ENCODE measurements at regions not wholly inside any gene's neighbourhood (a gene's known extent, or its start where the extent isn't known, plus 50 kb on each side); places are given as distances from the start of the nearest gene placed in this dataset.

GRCh38 chr1:72483846-72484357 is 201.6 kb upstream of the NEGR1 start:
- Histone ChIP-seq H3K27ac (ENCODE audit: insufficient read depth, low read depth, low read length) (no peak overlapping the region), H3K36me3 (ENCODE audit: control insufficient read depth in 2 of 2, extremely low read depth in 1 of 2, insufficient read depth in 2 of 2, low read length in 2 of 2) (no peaks in the 10 kb centered on the region), H3K9me3 (replicated peaks; ENCODE audit: control insufficient read depth, insufficient read depth, low read length) (no peaks in the 10 kb centered on the region), H3K4me3 (replicated peaks in 1 of 3; ENCODE audit: insufficient read depth in 1 of 3, low read depth in 1 of 3, low read length in 3 of 3) (no peak overlapping the region), H3K4me1 (ENCODE audit: control insufficient read depth, extremely low read depth, insufficient read depth, low read length) (no peaks in the 10 kb centered on the region), H3K27me3 (ENCODE audit: control insufficient read depth in 2 of 2, insufficient read depth in 2 of 2, low read length in 2 of 2) (no peaks in the 10 kb centered on the region), H3K9ac (replicated peaks; ENCODE audit: extremely low read depth, insufficient read depth, low read length) (no peak overlapping the region), H3K4me2 (ENCODE audit: insufficient read depth, low read length) (no peak overlapping the region), H3K9me1 (replicated peaks; ENCODE audit: control insufficient read depth, extremely low read depth, insufficient read depth, low read length) (no peaks in the 10 kb centered on the region), H4K20me1 (replicated peaks; ENCODE audit: control insufficient read depth, extremely low read depth, insufficient read depth, low read length) (no peaks in the 10 kb centered on the region), H2AFZ (ENCODE audit: low read depth, low read length) (no peak overlapping the region), H3K79me2 (ENCODE audit: control insufficient read depth, insufficient read depth, low read length) (no peaks in the 10 kb centered on the region)
- BruUV-seq (replicated peaks), result no TSS peak
- TF ChIP-seq JUN (IDR thresholded peaks at IDR 0.05; ENCODE audit: borderline replicate concordance, insufficient read depth, insufficient read length, low read depth) (no peak), MYC (IDR thresholded peaks at IDR 0.05; ENCODE audit: low read depth, low read length) (no peak), POLR2AphosphoS5 (IDR thresholded peaks at IDR 0.05; ENCODE audit: insufficient read depth, low read depth, low read length) (no peak), POLR2A (IDR thresholded peaks at IDR 0.05; ENCODE audit: low read depth, low read length) (no peak), CTCF (IDR thresholded peaks at IDR 0.05; ENCODE audit: extremely low read depth in 1 of 2, insufficient read depth in 1 of 2, low read depth in 1 of 2, low read length in 2 of 2) (no peak)
- dilution Hi-C loops (cut with MboI; ENCODE audit: extremely low pct_ligation_motif_present, low sequenced_read_pairs), result no loop called here
- ChIA-PET CTCF (interaction anchor here (0.7 kb wide), 1 partner anchor 29 kb away, joined by 3 read pairs; no protein-coding TSS in a partner anchor), POLR2A (no interaction called here)
- DNase-seq (ENCODE audit: low read depth, low spot score), result no peak
- no peak for FAIRE-seq
- intact Hi-C loops (cut with micrococcal nuclease), result no loop called here

GRCh38 chr1:72482736-72483413 is 200.5 kb upstream of the NEGR1 start:
- no peaks in the 10 kb centered on the region for H3K79me2 ChIP-seq (ENCODE audit: control insufficient read depth, insufficient read depth, low read length)
- DNase-seq (ENCODE audit: low read depth, low spot score), result no peak
- no peaks in the 10 kb centered on the region for H3K9me1 ChIP-seq (replicated peaks; ENCODE audit: control insufficient read depth, extremely low read depth, insufficient read depth, low read length)
- TF ChIP-seq POLR2AphosphoS5 (IDR thresholded peaks at IDR 0.05; ENCODE audit: insufficient read depth, low read depth, low read length), result no peak
- TF ChIP-seq FOS (IDR thresholded peaks at IDR 0.05; ENCODE audit: borderline replicate concordance, insufficient read depth, low read length), result no peak
- no peak for TF ChIP-seq MAX (IDR thresholded peaks at IDR 0.05; ENCODE audit: insufficient read depth, insufficient read length)
- TF ChIP-seq MYC (IDR thresholded peaks at IDR 0.05; ENCODE audit: low read depth, low read length), result no peak
- no peak for TF ChIP-seq POLR2A (IDR thresholded peaks at IDR 0.05; ENCODE audit: low read depth, low read length)
- no peak for TF ChIP-seq EZH2 (IDR thresholded peaks at IDR 0.05; ENCODE audit: borderline replicate concordance, low read depth, low read length, severe bottlenecking)
- no peak for TF ChIP-seq JUN (IDR thresholded peaks at IDR 0.05; ENCODE audit: borderline replicate concordance, insufficient read depth, insufficient read length, low read depth)
- no peak for TF ChIP-seq GATA2 (IDR thresholded peaks at IDR 0.05; ENCODE audit: insufficient read depth, insufficient read length, low read depth, low read length)
- no peak for TF ChIP-seq CTCF (IDR thresholded peaks at IDR 0.05; ENCODE audit: extremely low read depth in 1 of 2, insufficient read depth in 1 of 2, low read depth in 1 of 2, low read length in 2 of 2)
- no peak overlapping the region for H3K4me3 ChIP-seq (replicated peaks in 1 of 3; ENCODE audit: insufficient read depth in 1 of 3, low read depth in 1 of 3, low read length in 3 of 3)
- CTCF ChIA-PET, result no interaction called here
- no peaks in the 10 kb centered on the region for H3K9me3 ChIP-seq (replicated peaks; ENCODE audit: control insufficient read depth, insufficient read depth, low read length)
- FAIRE-seq, result no peak
- no peaks in the 10 kb centered on the region for H4K20me1 ChIP-seq (replicated peaks; ENCODE audit: control insufficient read depth, extremely low read depth, insufficient read depth, low read length)
- dilution Hi-C loops (cut with MboI; ENCODE audit: extremely low pct_ligation_motif_present, low sequenced_read_pairs) (no loop called here), intact Hi-C loops (cut with micrococcal nuclease) (no loop called here)
- no TSS peak for BruUV-seq (replicated peaks)
- H3K4me1 ChIP-seq (ENCODE audit: control insufficient read depth, extremely low read depth, insufficient read depth, low read length), result no peaks in the 10 kb centered on the region
- H3K27me3 ChIP-seq (ENCODE audit: control insufficient read depth in 2 of 2, insufficient read depth in 2 of 2, low read length in 2 of 2), result no peaks in the 10 kb centered on the region
- H3K36me3 ChIP-seq (ENCODE audit: control insufficient read depth in 2 of 2, extremely low read depth in 1 of 2, insufficient read depth in 2 of 2, low read length in 2 of 2), result no peaks in the 10 kb centered on the region
- H3K27ac ChIP-seq (ENCODE audit: insufficient read depth, low read depth, low read length), result no peak overlapping the region
- POLR2A ChIA-PET, result no interaction called here
- no peak overlapping the region for H3K4me2 ChIP-seq (ENCODE audit: insufficient read depth, low read length)
- no peak overlapping the region for H3K9ac ChIP-seq (replicated peaks; ENCODE audit: extremely low read depth, insufficient read depth, low read length)
- no peak overlapping the region for H2AFZ ChIP-seq (ENCODE audit: low read depth, low read length)

All from endothelial cell of umbilical vein (primary cell).